Endothelial cell of hepatic sinusoid (primary cell): ENCODE measurements at regions not wholly inside any gene's neighbourhood (a gene's known extent, or its start where the extent isn't known, plus 50 kb on each side); places are given as distances from the start of the nearest gene placed in this dataset.
"Not testable (repeated sequence)": the region's sequence is repeated elsewhere in the genome, so short reads cannot be mapped to it uniquely, and the experiment has no call there.

Source experiments
- in situ Hi-C: cut with HindIII; loops from 2 replicates; pipeline ENCODE4 v1.10.0; 2017; ENCODE audit warnings: low sequenced_read_pairs

- in situ Hi-C loops, result loop anchor here (5.0 kb wide), 1 partner anchor 42 kb away; no protein-coding TSS in a partner anchor
Measured at GRCh38 chr5:136629125-136629792, 263.9 kb upstream of the TRPC7 start.

GRCh38 chr5:136626531-136626930 lies 261.2 kb upstream of the TRPC7 start:
- in situ Hi-C loops, result loop anchor here (5.0 kb wide), 1 partner anchor 39 kb away; no protein-coding TSS in a partner anchor

GRCh38 chr5:136622747-136623146 lies 257.4 kb upstream of the TRPC7 start:
- in situ Hi-C loops, result no loop called here

DNA sequence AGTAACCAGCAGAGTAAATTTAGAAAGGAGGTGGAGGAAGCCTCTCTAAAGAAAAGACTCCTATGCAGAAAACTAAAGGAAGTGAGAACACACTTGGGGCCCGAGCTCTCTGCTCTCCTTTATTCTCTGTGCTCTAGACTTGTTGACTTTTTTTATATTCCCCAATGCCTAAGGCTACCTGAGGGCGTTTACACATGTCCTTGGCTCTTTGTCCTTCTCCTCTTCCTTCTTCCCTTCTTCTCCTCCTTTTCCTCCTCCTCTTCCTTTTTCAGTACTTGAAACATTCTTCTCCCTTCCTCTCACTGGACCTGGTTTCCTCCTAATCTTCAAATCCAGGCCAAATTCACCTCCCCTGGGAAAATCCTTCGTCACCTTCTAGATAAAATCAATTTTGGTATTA lies 256.4 kb upstream of the TRPC7 start:
- in situ Hi-C loops, result no loop called here

GRCh38 chr5:136620621-136621020 lies 255.3 kb upstream of the TRPC7 start:
- in situ Hi-C loops, result no loop called here

DNA sequence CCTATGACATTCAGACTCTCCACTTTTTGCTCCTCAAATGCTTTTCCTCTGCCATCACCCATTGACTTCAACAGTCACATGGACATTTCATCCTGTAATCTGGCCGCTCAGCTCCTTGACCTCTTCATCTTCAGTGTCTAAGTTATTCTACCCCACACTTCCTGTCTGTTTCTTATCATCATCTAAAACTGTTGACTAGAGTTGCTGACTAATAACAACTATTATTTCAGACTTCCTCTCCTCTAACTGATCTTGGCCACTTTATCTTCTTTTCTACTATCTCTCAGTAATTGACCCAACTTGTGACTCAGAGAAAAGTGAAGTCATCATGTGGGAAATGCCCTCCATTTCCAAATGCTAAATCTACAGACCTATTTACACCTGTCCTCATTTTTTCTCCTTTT lies 254.7 kb upstream of the TRPC7 start:
- in situ Hi-C loops, result no loop called here

DNA sequence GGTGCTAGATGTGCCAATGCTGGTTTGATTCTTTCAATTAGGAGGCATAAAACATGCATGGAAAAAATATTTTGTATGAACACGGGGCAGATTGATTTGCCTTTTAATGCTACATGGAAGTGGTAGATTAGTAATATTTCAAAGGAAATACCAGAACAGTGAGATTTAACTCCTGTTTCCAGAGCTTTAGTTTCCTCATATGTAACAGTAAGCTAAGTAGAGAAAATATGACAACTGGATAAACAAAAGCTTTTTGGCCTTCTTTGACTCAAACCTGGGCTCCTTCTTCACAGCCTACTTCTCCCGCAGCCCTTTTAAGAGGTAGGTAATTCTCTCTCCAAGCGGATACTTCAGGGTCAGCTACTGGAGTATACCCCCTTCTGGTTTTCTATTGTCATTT lies 254.2 kb upstream of the TRPC7 start:
- in situ Hi-C loops, result no loop called here

GRCh38 chr5:136615251-136616119 lies 250.1 kb upstream of the TRPC7 start:
- in situ Hi-C loops, result no loop called here

GRCh38 chr5:136613230-136613629 lies 247.9 kb upstream of the TRPC7 start:
- in situ Hi-C loops, result no loop called here

GRCh38 chr5:136605638-136606037 lies 240.3 kb upstream of the TRPC7 start:
- in situ Hi-C loops, result no loop called here

- in situ Hi-C loops, result no loop called here
Measured at GRCh38 chr5:136600306-136600705, 235.0 kb upstream of the TRPC7 start.

- in situ Hi-C loops, result no loop called here
Measured at GRCh38 chr5:136598802-136599404, 233.6 kb upstream of the TRPC7 start.

DNA sequence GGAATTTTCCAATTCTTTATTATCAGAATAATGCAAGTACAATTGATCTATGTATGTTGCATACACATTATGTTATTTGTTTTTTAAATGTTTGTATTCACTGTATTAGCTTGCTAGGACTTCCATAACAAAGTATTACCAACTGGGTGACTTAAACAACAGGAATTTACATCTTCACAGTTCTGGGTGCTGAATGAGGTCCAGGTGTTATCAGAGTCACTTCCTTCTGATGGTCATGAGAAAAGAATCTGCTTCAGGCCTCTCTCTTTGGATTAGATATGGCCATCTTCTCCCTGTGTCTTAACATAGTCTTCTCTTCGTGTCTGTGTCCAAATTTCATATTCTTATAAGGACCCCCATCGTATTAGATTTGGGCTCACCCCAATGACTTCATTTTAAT lies 229.1 kb upstream of the TRPC7 start:
- in situ Hi-C loops, result no loop called here

GRCh38 chr5:136590581-136590980 lies 225.2 kb upstream of the TRPC7 start:
- in situ Hi-C loops, result no loop called here

- in situ Hi-C loops, result loop anchor here (5.0 kb wide), 1 partner anchor 41 kb away; no protein-coding TSS in a partner anchor
Measured at GRCh38 chr5:136586196-136586595, 220.9 kb upstream of the TRPC7 start.

DNA sequence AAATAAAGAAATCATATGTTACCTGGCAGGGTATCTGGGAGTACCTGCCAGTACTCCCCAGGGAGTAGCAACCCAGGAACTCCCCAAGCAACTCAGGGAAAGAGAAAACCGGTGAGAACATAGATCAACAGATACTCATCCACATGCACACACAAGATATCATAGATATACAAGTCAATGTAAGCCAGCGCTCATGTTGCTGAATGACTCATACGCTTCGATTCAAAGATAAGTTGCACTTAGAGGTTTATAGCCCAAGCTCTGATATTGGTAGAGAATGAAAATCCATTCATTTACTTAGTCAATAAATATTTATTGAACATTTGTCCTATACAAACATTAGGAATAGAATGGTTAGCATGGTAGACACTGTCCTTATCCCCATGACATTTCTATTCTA lies 219.1 kb upstream of the TRPC7 start:
- in situ Hi-C loops, result no loop called here

DNA sequence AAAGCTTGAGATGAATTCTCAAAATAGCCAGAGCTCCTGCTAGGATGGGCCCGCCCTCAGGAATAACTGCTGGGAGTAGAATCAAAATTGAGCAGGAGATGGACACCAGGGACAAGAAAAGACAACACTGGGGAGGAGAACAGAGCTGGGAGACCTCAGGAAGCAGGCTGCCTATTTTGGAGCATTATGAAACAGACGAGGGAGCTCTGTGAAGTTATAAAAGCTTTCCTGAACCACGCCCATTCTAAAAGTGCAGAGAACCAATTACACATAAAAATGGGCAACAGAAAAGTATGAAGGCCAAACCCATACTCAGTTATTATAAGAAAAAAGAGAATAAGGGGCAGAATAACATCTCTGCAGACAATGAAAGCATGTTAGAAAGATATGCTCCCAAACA lies 213.9 kb upstream of the TRPC7 start:
- in situ Hi-C loops, result no loop called here

- in situ Hi-C loops, result not testable (repeated sequence)
Measured at GRCh38 chr5:136569875-136570274, 204.5 kb upstream of the TRPC7 start.

- in situ Hi-C loops, result not testable (repeated sequence)
Measured at GRCh38 chr5:136565457-136565856, 200.1 kb upstream of the TRPC7 start.

DNA sequence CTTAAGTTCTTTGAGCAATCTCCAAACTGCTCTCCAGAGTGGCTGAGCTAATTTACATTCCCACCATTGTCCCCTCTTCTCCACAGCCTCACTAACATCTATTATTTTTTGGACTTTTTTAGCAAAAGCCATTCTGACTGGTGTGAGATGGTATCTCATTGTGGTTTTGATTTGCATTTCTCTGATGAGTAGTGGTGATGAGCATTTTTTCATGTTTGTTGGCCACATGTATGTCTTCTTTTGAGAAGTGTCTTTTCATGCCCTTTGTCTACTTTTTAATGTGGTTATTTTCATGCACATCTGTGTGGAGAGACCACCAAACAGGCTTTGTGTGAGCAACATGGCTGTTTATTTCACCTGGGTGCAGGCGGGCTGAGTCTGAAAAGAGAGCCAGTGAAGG lies 199.7 kb upstream of the TRPC7 start:
- in situ Hi-C loops, result not testable (repeated sequence)

DNA sequence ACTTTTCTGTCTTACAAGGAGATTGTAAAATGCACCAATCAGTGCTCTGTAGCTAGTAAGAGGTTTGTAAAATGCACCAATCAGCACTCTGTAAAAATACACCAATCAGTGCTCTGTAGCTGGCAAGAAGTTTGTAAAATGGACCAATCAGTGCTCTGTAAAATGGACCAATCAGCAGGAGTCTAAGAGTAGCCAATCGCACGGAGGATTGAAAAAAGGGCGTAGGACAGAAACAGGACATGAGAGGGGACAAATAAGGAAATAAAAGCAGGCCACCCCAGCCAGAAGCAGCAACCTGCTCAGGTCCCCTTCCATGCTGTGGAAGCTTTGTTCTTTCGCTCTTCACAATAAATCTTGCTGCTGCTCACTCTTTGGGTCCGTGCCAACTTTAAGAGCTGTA lies 199.1 kb upstream of the TRPC7 start:
- in situ Hi-C loops, result not testable (repeated sequence)

DNA sequence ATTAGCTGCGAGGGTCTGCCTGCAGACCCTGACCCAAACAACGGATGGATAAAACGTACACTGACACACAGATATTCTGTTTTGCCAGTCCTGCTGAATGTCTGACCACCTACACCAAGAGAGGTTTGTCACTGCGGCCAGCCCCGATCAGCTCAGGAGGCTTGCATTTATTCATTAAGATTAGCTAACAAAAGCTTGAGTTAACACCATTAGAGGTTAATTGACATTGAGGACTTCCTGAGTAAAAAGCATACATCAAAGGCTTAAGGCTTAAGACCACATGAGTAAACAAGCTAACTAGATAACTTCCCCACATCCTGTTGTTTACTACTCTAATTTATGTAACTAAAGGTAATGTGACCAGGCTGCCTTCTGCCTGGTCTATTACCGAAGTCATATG lies 198.1 kb upstream of the TRPC7 start:
- in situ Hi-C loops, result no loop called here
